ENCODE measurements at regions not wholly inside any gene's neighbourhood (a gene's known extent, or its start where the extent isn't known, plus 50 kb on each side); places are given as distances from the start of the nearest gene placed in this dataset.
"Not testable (repeated sequence)": the region's sequence is repeated elsewhere in the genome, so short reads cannot be mapped to it uniquely, and the experiment has no call there.

GRCh38 chr6:14472986-14473337, 355.4 kb downstream of the CD83 start:
- DNase-seq (ENCODE audit: low read depth, low spot score): no peak
- no peak overlapping the region for H3K4me3 ChIP-seq (ENCODE audit: low read length)

GRCh38 chr6:14474816-14475215, 357.2 kb downstream of the CD83 start:
- H3K4me3 ChIP-seq (ENCODE audit: low read length): no peak overlapping the region
- no peak for DNase-seq (ENCODE audit: low read depth, low spot score)

- no peak for DNase-seq (ENCODE audit: low read depth, low spot score)
- no peak overlapping the region for H3K4me3 ChIP-seq (ENCODE audit: low read length)
Measured at GRCh38 chr6:14475306-14475705, 357.7 kb downstream of the CD83 start.

- DNase-seq (ENCODE audit: low read depth, low spot score): no peak
- no peak overlapping the region for H3K4me3 ChIP-seq (ENCODE audit: low read length)
Measured at GRCh38 chr6:14476793-14477531, 359.4 kb downstream of the CD83 start.

- DNase-seq (ENCODE audit: low read depth, low spot score): no peak
- H3K4me3 ChIP-seq (ENCODE audit: low read length): no peak overlapping the region
Measured at GRCh38 chr6:14477559-14477958, 360.0 kb downstream of the CD83 start.

GRCh38 chr6:14478381-14479225, 361.0 kb downstream of the CD83 start:
- no peak for DNase-seq (ENCODE audit: low read depth, low spot score)
- H3K4me3 ChIP-seq (ENCODE audit: low read length): no peak overlapping the region

GRCh38 chr6:14481946-14482345, 364.4 kb downstream of the CD83 start:
- H3K4me3 ChIP-seq (ENCODE audit: low read length); DNase-seq (ENCODE audit: low read depth, low spot score): not testable (repeated sequence)

- no peak overlapping the region for H3K4me3 ChIP-seq (ENCODE audit: low read length)
- no peak for DNase-seq (ENCODE audit: low read depth, low spot score)
Measured at GRCh38 chr6:14487625-14488024, 370.1 kb downstream of the CD83 start.

- no peak overlapping the region for H3K4me3 ChIP-seq (ENCODE audit: low read length)
- DNase-seq (ENCODE audit: low read depth, low spot score): no peak
Measured at GRCh38 chr6:14488180-14488579, 370.6 kb downstream of the CD83 start.

- no peak overlapping the region for H3K4me3 ChIP-seq (ENCODE audit: low read length)
Measured at GRCh38 chr6:14489445-14489844, 371.9 kb downstream of the CD83 start.

GRCh38 chr6:14498748-14499147, 381.2 kb downstream of the CD83 start:
- DNase-seq (ENCODE audit: low read depth, low spot score): no peak
- no peak overlapping the region for H3K4me3 ChIP-seq (ENCODE audit: low read length)

More at GRCh38 chr6:14489445-14489844, 371.9 kb downstream of the CD83 start:
- DNase-seq (ENCODE audit: low read depth, low spot score): no peak

- no peak for DNase-seq (ENCODE audit: low read depth, low spot score)
- H3K4me3 ChIP-seq (ENCODE audit: low read length): no peak overlapping the region
Measured at GRCh38 chr6:14499309-14499708, 381.7 kb downstream of the CD83 start.

- H3K4me3 ChIP-seq (ENCODE audit: low read length): no peak overlapping the region
- DNase-seq (ENCODE audit: low read depth, low spot score): no peak
Measured at GRCh38 chr6:14499841-14500240, 382.3 kb downstream of the CD83 start.

- no peak for DNase-seq (ENCODE audit: low read depth, low spot score)
Measured at GRCh38 chr6:14500809-14501208, 383.2 kb downstream of the CD83 start.

GRCh38 chr6:14501240-14501639, 383.7 kb downstream of the CD83 start:
- H3K4me3 ChIP-seq (ENCODE audit: low read length): no peak overlapping the region
- DNase-seq (ENCODE audit: low read depth, low spot score): no peak

More at GRCh38 chr6:14500809-14501208, 383.2 kb downstream of the CD83 start:
- no peak overlapping the region for H3K4me3 ChIP-seq (ENCODE audit: low read length)

- no peak overlapping the region for H3K4me3 ChIP-seq (ENCODE audit: low read length)
- no peak for DNase-seq (ENCODE audit: low read depth, low spot score)
Measured at GRCh38 chr6:14501914-14502313, 384.3 kb downstream of the CD83 start.

GRCh38 chr6:14502551-14502950, 385.0 kb downstream of the CD83 start:
- no peak overlapping the region for H3K4me3 ChIP-seq (ENCODE audit: low read length)
- DNase-seq (ENCODE audit: low read depth, low spot score): no peak

GRCh38 chr6:14505401-14505800, 387.8 kb downstream of the CD83 start:
- DNase-seq (ENCODE audit: low read depth, low spot score): no peak
- H3K4me3 ChIP-seq (ENCODE audit: low read length): no peak overlapping the region

- H3K4me3 ChIP-seq (ENCODE audit: low read length): no peak overlapping the region
- DNase-seq (ENCODE audit: low read depth, low spot score): no peak
Measured at GRCh38 chr6:14506656-14507246, 389.2 kb downstream of the CD83 start.

- no peak for DNase-seq (ENCODE audit: low read depth, low spot score)
- no peak overlapping the region for H3K4me3 ChIP-seq (ENCODE audit: low read length)
Measured at GRCh38 chr6:14509120-14509519, 391.5 kb downstream of the CD83 start.
